ENCODE measurements at regions not wholly inside any gene's neighbourhood (a gene's known extent, or its start where the extent isn't known, plus 50 kb on each side); places are given as distances from the start of the nearest gene placed in this dataset.

DNA sequence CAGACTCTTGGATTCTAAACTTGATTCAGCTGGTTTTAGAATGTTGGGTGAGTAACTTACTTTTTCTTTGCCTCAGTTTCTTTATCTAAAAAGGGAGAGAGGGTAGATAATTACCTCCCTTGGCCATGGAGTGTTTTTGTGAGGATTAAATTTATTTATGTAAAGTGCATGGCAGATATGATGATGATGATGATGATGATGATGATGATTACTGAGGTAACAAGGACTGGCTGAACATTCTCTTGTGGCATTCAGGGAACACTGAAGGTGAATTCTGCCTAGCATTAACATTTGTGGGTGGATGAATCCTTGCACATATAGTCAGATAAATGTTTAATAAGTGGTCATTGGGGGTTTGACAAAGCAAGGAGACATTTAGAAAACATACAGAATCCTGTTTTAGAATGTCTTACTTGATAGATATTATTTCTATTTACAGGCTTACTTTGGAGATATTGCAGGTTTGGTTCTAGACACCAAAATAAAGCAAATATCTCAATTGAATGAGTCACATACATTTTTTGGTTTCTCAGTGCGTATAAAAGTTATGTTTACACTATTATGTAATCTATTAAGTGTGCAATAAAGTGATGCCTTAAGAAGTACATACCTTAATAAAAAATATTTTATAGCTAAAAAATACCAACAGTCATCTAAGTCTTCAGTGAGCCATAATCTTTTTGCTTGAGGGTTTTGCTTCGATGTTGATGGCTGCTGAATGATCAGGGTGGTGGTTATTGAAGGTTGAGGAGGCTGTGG, 123.2 kb downstream of the SNAPC1 start:
- TF ChIP-seq, protein P1, sequence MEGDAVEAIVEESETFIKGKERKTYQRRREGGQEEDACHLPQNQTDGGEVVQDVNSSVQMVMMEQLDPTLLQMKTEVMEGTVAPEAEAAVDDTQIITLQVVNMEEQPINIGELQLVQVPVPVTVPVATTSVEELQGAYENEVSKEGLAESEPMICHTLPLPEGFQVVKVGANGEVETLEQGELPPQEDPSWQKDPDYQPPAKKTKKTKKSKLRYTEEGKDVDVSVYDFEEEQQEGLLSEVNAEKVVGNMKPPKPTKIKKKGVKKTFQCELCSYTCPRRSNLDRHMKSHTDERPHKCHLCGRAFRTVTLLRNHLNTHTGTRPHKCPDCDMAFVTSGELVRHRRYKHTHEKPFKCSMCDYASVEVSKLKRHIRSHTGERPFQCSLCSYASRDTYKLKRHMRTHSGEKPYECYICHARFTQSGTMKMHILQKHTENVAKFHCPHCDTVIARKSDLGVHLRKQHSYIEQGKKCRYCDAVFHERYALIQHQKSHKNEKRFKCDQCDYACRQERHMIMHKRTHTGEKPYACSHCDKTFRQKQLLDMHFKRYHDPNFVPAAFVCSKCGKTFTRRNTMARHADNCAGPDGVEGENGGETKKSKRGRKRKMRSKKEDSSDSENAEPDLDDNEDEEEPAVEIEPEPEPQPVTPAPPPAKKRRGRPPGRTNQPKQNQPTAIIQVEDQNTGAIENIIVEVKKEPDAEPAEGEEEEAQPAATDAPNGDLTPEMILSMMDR (IDR thresholded peaks at IDR 0.05), result no peak
- no peak overlapping the region for H3K27ac Mint-ChIP-seq
- no peaks in the 10 kb centered on the region for H3K36me3 Mint-ChIP-seq (ENCODE audit: low read depth)
- H3K4me1 Mint-ChIP-seq, result no peaks in the 10 kb centered on the region
- H3K27me3 Mint-ChIP-seq (ENCODE audit: low read depth, poor library complexity), result peaks cover 8% of the 10 kb centered on the region
- H3K9me3 Mint-ChIP-seq, result peaks cover 5% of the 10 kb centered on the region
- DNase-seq, result no peak
- no peak overlapping the region for H3K4me3 Mint-ChIP-seq

DNA sequence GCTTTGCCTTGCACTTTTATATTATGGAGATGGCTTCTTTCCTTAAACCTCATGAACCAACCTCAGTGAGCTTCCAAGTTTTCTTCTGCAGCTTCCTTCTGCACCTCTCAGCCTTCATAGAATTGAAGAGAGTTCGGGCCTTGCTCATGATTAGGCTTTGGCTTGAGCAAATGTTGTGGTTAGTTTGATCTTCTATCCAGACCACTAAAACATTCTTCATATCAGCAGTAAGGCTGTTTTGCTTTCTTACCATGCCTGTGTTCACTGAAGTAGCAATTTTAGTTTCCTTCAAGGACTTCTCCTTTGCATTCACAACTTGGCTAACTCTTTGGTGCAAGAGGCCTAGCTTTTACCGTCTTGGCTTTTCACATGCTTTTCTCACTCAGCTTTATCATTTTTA, 125.4 kb downstream of the SNAPC1 start:
- no peak overlapping the region for H3K27ac Mint-ChIP-seq
- peaks cover 5% of the 10 kb centered on the region for H3K9me3 Mint-ChIP-seq
- H3K27me3 Mint-ChIP-seq (ENCODE audit: low read depth, poor library complexity), result peaks cover 5% of the 10 kb centered on the region
- H3K36me3 Mint-ChIP-seq (ENCODE audit: low read depth), result no peaks in the 10 kb centered on the region
- TF ChIP-seq, protein P1 (IDR thresholded peaks at IDR 0.05), result no peak
- no peak for DNase-seq
- no peak overlapping the region for H3K4me3 Mint-ChIP-seq
- H3K4me1 Mint-ChIP-seq, result no peaks in the 10 kb centered on the region

DNA sequence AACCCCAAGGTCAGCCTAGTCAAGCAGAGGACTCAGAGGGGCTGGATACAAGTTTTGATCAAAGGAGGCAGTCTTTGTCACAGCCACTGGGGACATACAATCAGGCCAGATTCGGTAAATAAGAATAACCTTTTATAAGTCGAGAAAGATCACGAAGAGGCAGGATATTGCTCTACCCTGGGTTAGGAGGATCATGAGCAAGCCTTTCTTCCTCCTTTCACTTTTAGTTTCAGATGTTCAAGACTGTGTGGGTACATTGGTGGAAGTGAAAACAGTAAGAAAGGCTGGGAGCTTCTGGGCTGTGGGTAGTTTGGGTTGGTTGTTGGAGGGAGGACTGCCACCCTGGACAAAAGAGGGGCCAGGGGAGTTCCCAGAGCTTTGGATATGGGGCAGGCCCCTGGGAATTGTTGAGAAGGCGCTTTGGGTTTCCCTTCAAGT, 127.7 kb downstream of the SNAPC1 start:
- Mint-ChIP-seq H3K4me1 (no peaks in the 10 kb centered on the region), H3K4me3 (no peak overlapping the region), H3K9me3 (no peaks in the 10 kb centered on the region), H3K36me3 (ENCODE audit: low read depth) (no peaks in the 10 kb centered on the region), H3K27me3 (ENCODE audit: low read depth, poor library complexity) (peaks cover 3% of the 10 kb centered on the region), H3K27ac (no peak overlapping the region)
- DNase-seq, result no peak
- TF ChIP-seq, protein P1 (IDR thresholded peaks at IDR 0.05), result no peak

DNA sequence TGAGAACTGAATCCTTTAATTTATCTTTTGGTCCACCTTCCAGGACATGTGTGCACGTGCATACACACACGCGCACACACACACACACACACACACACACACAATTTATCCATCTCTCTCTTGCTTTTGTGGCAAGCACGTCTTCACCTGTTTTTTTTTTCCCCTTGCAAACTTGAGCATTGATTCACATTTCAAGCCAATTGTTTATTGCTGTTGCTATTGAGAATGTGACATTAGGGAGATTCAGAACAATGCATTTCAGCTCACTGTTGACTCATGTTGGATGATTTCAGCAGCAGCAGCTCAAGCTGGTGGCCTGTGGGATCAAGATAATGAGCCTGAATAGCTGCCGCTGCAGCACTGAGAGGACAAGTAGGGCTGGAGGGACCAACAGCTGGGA, 128.9 kb downstream of the SNAPC1 start:
- Mint-ChIP-seq H3K27ac (no peak overlapping the region), H3K9me3 (no peaks in the 10 kb centered on the region), H3K36me3 (ENCODE audit: low read depth) (no peaks in the 10 kb centered on the region), H3K27me3 (ENCODE audit: low read depth, poor library complexity) (peaks cover 3% of the 10 kb centered on the region), H3K4me1 (no peaks in the 10 kb centered on the region), H3K4me3 (no peak overlapping the region)
- TF ChIP-seq, protein P1 (IDR thresholded peaks at IDR 0.05), result no peak
- no peak for DNase-seq

DNA sequence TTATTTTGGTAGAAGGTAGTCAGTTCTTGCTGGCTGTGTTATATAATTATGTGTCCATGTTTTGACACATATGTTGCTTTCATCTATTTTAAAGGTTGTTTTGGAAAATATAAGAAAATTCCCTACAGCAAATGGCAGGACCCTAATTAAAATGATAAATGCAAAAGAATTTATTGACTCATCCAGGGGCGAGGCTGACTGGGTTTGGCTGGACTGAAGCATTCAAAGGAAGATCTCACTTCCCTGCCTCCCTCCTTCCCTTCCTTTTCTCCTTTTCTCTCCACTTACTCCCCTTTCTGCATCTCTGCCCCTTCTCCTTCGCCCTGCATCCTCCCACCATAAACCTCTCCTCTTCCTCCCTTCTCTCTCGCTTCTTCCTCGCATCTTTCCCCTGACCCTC, 129.6 kb downstream of the SNAPC1 start:
- DNase-seq, result no peak
- Mint-ChIP-seq H3K9me3 (no peaks in the 10 kb centered on the region), H3K4me1 (no peaks in the 10 kb centered on the region), H3K27me3 (ENCODE audit: low read depth, poor library complexity) (peaks cover 3% of the 10 kb centered on the region), H3K4me3 (no peak overlapping the region), H3K36me3 (ENCODE audit: low read depth) (no peaks in the 10 kb centered on the region), H3K27ac (no peak overlapping the region)
- TF ChIP-seq, protein P1 (IDR thresholded peaks at IDR 0.05), result no peak

DNA sequence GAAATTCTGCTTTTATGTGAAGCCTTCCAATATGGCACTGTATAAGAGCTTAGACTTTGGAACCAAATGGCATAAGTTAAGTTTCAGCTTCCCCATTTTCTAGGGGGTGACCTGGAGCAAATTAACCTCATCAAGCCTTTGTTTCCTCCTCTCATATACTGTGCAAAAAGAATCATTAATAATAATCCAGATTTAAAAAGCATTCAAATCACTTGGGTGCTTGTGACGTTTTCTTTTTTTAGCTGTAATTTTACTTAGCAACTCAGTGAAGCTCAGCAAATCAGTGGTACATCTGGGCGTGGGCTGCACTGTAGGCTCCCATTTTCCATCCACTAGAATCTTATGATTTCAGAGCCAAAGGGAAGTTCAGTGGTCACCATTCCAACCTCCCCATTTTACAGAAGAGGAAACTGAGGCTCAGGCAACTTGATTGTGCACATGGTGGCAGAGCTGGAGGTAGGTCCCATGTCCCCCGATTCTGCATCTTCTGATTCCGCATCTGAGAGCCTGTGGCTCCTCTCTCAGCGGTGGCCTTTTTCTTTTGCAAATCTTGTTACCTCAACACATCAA, 131.2 kb downstream of the SNAPC1 start:
- H3K27ac Mint-ChIP-seq, result no peak overlapping the region
- no peak overlapping the region for H3K4me3 Mint-ChIP-seq
- TF ChIP-seq, protein P1 (IDR thresholded peaks at IDR 0.05), result no peak
- H3K36me3 Mint-ChIP-seq (ENCODE audit: low read depth), result no peaks in the 10 kb centered on the region
- DNase-seq, result no peak
- H3K27me3 Mint-ChIP-seq (ENCODE audit: low read depth, poor library complexity), result peaks cover 3% of the 10 kb centered on the region
- H3K9me3 Mint-ChIP-seq, result no peaks in the 10 kb centered on the region
- no peaks in the 10 kb centered on the region for H3K4me1 Mint-ChIP-seq
